Esophagus muscularis mucosa (tissue), 4 donors: ENCODE measurements at regions not wholly inside any gene's neighbourhood (a gene's known extent, or its start where the extent isn't known, plus 50 kb on each side); places are given as distances from the start of the nearest gene placed in this dataset.

Experiments
- DNase-seq: peaks from one replicate; pipeline ENCODE4 v3.0.0-alpha.2; 2017; ENCODE audit errors: extremely low spot score
- H3K27ac ChIP-seq, 4 donors: fragments of 200-600 bp; sonication (generic); replicated peaks in 1 of 4; 1 replicate in 3 of 4; 2 replicates in 1 of 4; pipeline ENCODE4 v1.5.1; 2016 to 2019; ENCODE audit warnings: mild to moderate bottlenecking in 1 of 4
- H3K27me3 ChIP-seq, 4 donors: fragments of 200-600 bp; sonication (generic); one replicate each; pipeline versions ENCODE4 v1.5.1 to v1.6.0; 2016 to 2019
- H3K36me3 ChIP-seq, 4 donors: fragments of 200-600 bp; sonication (generic); one replicate each; pipeline ENCODE4 v1.5.1; 2016 to 2019
- H3K4me1 ChIP-seq, 4 donors: fragments of 200-600 bp; sonication (generic); one replicate each; pipeline ENCODE4 v1.5.1; 2016 to 2019
- H3K4me3 ChIP-seq, 4 donors: fragments of 200-600 bp; sonication (generic); 1 replicate in 2 of 4; 2 replicates in 2 of 4; pipeline ENCODE4 v1.5.1; 2016 to 2019; ENCODE audit warnings: mild to moderate bottlenecking in 4 of 4, moderate library complexity in 1 of 4
- H3K9me3 ChIP-seq, 4 donors: fragments of 200-600 bp; sonication (generic); 1 replicate in 3 of 4; 2 replicates in 1 of 4; pipeline ENCODE4 v1.5.1; 2016 to 2019
- CTCF ChIP-seq, 3 experiments: fragments of 200-600 bp in 2 of 3; fragments of 450-650 bp in 1 of 3; sonication (generic) in 2 of 3; IDR thresholded peaks; one replicate each; pipeline ENCODE4 v1.5.1; 2017 to 2019; ENCODE audit warnings: antibody characterized with exemption in 3 of 3, mild to moderate bottlenecking in 2 of 3, moderate library complexity in 1 of 3
- EP300 ChIP-seq: sonication (generic); formaldehyde crosslinking; IDR thresholded peaks from one replicate; pipeline ENCODE4 v1.6.1; 2017; ENCODE audit warnings: antibody characterized with exemption
- POLR2A ChIP-seq: fragments of 450-650 bp; IDR thresholded peaks from one replicate; pipeline ENCODE4 v1.6.1; 2017; ENCODE audit warnings: antibody characterized with exemption, moderate library complexity, mild to moderate bottlenecking, low read depth
- POLR2AphosphoS5 ChIP-seq, 2 donors: sonication (generic); formaldehyde crosslinking; IDR thresholded peaks; one replicate each; pipeline ENCODE4 v1.6.1; 2017; ENCODE audit warnings: antibody characterized with exemption in 2 of 2
- WGBS: methylation state at CpG from one replicate; pipeline ENCODE4 v1.1.5; 2018; 5-methylcytosine and 5-hydroxymethylcytosine counted together
- intact Hi-C: fragments of 100-400 bp; cut with DNase I; formaldehyde crosslinking; loops from one replicate; pipeline ENCODE4 v1.15.1; 2023

GRCh38 chr6:78363688-78364087 lies 503.7 kb upstream of the IRAK1BP1 start:
- H3K27ac ChIP-seq, result no peak overlapping the region
- H3K4me3 ChIP-seq, result no peak overlapping the region
- H3K9me3 ChIP-seq, result no peaks in the 10 kb centered on the region
- H3K4me1 ChIP-seq, result no peaks in the 10 kb centered on the region
- TF ChIP-seq POLR2A, result no peak
- TF ChIP-seq POLR2AphosphoS5 (IDR thresholded peaks at IDR 0.05), result no peak
- no peak for TF ChIP-seq EP300
- H3K36me3 ChIP-seq, result no peaks in the 10 kb centered on the region
- intact Hi-C loops, result no loop called here
- no peak for DNase-seq
- H3K27me3 ChIP-seq, result no peaks in the 10 kb centered on the region

GRCh38 chr6:78365473-78365872 lies 501.9 kb upstream of the IRAK1BP1 start:
- intact Hi-C loops, result no loop called here
- Histone ChIP-seq H3K36me3 (no peaks in the 10 kb centered on the region), H3K4me3 (no peak overlapping the region), H3K9me3 (no peaks in the 10 kb centered on the region), H3K27ac (no peak overlapping the region), H3K27me3 (no peaks in the 10 kb centered on the region), H3K4me1 (no peaks in the 10 kb centered on the region)
- WGBS, result 81% methylated on average over 4 of the region's 4 CpGs
- no peak for DNase-seq
- TF ChIP-seq POLR2A, result no peak
- TF ChIP-seq POLR2AphosphoS5 (IDR thresholded peaks at IDR 0.05), result no peak
- no peak for TF ChIP-seq EP300
- TF ChIP-seq CTCF (IDR thresholded peaks at IDR 0.05), result no peak

- intact Hi-C loops, result no loop called here
- TF ChIP-seq POLR2AphosphoS5 (IDR thresholded peaks at IDR 0.05), result no peak
- TF ChIP-seq CTCF (IDR thresholded peaks at IDR 0.05), result no peak
- no peak for TF ChIP-seq POLR2A
- no peak for TF ChIP-seq EP300
- DNase-seq, result no peak
- WGBS, result 79% methylated on average over 2 of the region's 2 CpGs
- Histone ChIP-seq H3K4me1 (no peaks in the 10 kb centered on the region), H3K9me3 (peaks cover 0 to 5% (median 2%) of the 10 kb centered on the region in 4 donors), H3K4me3 (no peak overlapping the region), H3K27me3 (no peaks in the 10 kb centered on the region), H3K36me3 (no peaks in the 10 kb centered on the region), H3K27ac (no peak overlapping the region)
Measured at GRCh38 chr6:78377056-78377455, 490.3 kb upstream of the IRAK1BP1 start.

- no peak overlapping the region for H3K4me3 ChIP-seq
- TF ChIP-seq CTCF (IDR thresholded peaks at IDR 0.05) (no peak), POLR2AphosphoS5 (IDR thresholded peaks at IDR 0.05) (no peak), POLR2A (no peak), EP300 (no peak)
- no peaks in the 10 kb centered on the region for H3K9me3 ChIP-seq
- no peaks in the 10 kb centered on the region for H3K27me3 ChIP-seq
- no peak for DNase-seq
- no peak overlapping the region for H3K27ac ChIP-seq
- H3K36me3 ChIP-seq, result no peaks in the 10 kb centered on the region
- intact Hi-C loops, result no loop called here
- no peaks in the 10 kb centered on the region for H3K4me1 ChIP-seq
Measured at GRCh38 chr6:78379982-78380381, 487.4 kb upstream of the IRAK1BP1 start.

GRCh38 chr6:78380541-78380940 lies 486.8 kb upstream of the IRAK1BP1 start:
- Histone ChIP-seq H3K4me3 (no peak overlapping the region), H3K27ac (no peak overlapping the region), H3K27me3 (no peaks in the 10 kb centered on the region), H3K9me3 (no peaks in the 10 kb centered on the region), H3K36me3 (no peaks in the 10 kb centered on the region), H3K4me1 (no peaks in the 10 kb centered on the region)
- DNase-seq, result no peak
- intact Hi-C loops, result no loop called here
- 79% methylated on average over 2 of the region's 2 CpGs for WGBS
- no peak for TF ChIP-seq CTCF (IDR thresholded peaks at IDR 0.05)
- no peak for TF ChIP-seq POLR2A
- no peak for TF ChIP-seq POLR2AphosphoS5 (IDR thresholded peaks at IDR 0.05)
- no peak for TF ChIP-seq EP300
